ENCODE measurements at regions not wholly inside any gene's neighbourhood (a gene's known extent, or its start where the extent isn't known, plus 50 kb on each side); places are given as distances from the start of the nearest gene placed in this dataset.

DNA sequence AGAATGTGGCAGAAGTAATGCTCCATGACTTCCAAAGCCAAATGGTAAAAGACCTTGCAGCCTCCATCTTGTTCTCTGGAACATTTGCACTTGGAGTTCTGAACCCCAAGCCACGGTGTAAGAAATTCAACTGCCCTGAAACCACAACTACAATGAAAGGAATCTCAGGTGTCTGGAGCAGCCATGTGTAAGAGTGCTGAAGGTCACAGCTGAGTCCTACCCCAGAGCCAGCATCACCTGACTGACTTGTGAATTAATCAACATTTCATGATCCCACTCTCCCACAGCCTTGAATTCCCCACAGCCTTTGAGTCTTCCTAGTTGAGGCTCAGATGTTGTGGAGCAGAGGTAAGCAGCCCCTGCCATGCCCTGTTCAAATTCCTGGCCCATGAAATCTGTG lies 192.8 kb upstream of the CAMK1G start:
- DNase-seq, result no peak

DNA sequence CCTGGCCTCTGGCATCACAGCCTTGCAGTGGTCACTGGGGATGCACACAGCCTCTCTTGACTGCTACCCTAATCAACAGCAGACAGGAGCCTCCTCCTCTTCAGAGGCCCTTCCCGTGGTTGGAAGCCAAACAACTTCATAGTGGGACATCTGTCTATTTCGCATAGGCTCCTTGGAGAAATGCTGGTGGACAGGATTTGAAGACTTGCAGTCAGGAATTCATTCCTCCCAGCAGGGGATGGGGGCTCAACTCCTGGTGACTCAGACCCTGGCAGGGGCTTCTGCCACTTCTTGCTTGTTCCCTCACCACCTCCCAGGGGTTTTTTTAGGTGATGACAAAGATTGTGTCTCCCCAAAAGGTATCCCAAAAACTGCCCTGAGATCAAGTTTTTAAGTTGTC lies 191.7 kb upstream of the CAMK1G start:
- DNase-seq, result no peak

DNA sequence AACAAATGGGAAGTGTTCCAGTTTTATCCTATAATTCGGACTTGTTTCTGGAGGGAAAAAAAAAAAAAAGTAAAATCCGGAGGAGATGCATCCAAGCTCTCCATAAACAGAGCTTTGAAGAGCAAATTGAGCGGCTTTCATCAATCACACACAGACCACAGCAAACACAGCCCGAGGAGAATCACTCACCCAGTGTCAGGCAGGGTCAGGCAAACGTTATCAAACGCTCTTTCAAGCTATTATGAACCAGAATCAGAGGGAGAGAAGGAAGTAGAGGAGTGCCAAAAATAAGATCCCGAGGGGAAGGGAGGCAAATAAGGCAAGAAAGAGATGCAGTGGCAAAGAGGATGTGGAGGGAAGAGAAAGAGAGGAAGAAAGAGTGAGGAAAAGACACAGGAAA lies 188.3 kb upstream of the CAMK1G start:
- DNase-seq, result no peak

DNA sequence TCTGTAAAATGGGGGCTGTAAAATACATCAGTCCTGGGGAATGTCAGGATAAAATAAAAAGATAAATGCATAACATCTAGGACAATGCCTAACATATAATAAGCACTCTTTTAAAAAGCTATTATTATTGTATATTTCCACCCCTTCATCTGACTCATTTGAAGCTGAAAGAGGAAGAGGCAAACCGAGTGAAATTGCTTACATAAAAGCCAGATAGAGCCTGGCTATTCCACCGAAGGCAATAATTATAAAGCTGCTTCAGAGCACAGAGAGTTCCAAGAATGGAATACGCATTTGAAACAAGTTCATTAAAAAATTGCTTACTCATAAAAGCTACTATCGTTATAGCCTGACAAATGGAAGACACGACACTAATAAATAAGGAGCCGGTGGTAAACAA lies 186.1 kb upstream of the CAMK1G start:
- no peak for DNase-seq

DNA sequence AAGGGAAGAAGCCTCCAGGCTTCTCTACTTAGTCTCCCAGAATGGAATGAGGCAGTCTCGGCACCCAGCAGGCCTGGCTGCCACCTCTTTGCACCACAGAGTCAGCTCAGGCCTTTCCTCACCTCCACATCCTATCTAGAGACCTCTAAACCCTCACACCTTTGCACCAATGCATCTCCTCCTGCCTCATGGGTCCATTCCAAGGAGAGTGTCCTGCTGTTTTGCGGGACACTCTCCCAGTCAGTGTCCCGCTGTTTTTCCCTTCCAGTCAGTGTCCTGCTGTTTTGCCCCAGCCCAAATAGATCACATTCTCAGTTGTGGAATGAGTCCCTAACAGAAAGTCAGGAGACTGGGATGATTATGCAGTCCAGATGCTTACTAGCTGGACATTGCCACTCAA lies 185.6 kb upstream of the CAMK1G start:
- DNase-seq, result no peak

DNA sequence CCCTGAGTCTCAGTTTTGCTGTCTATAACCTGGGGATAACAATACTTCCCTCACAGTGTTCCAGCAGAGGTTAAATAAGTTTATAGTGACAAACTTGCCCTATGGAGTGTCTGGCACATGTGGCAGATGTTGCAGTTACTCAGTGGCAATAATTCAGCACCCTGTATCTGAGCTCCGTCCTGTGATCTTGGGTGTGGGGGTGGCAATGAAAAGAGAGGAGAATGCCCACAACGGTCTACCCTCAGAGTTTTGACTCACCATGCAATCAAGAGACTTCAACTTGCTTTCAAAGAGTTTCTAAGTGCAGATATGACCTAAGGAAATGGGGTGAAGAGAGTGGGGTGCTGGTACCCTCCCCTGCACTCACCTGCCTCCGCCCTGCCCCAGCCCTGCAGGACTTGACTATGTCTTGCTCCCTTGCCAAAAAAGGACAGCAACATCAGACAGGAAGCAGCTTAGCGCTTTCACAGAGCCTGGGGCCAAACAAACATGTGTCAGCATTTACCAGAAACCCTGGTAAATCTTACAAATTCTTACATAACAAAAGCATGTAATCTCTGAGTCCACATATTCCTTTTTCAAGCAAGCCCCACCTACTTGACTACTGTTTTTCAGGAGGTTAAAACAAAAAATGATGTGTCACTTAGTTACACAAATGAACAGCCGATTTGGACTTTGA lies 185.1 kb upstream of the CAMK1G start:
- DNase-seq, result no peak

DNA sequence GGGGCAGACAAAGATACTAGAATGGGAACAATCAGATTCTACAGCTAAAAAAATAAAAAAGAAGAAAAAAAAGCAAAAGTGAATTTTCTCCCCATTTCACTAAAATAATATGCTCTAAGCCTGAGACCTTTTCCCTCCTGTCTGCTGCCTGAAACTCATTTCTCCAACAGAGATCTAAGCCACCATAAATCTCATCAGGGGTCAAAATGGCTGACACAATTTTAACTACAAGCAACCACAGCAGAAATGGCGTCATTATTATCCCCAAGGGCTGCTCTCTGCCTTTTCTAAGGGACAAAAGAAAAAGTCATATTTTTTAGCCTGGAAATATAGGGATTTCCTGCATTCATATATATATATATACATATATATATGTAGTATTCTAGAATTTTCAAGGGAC lies 183.7 kb upstream of the CAMK1G start:
- no peak for DNase-seq

DNA sequence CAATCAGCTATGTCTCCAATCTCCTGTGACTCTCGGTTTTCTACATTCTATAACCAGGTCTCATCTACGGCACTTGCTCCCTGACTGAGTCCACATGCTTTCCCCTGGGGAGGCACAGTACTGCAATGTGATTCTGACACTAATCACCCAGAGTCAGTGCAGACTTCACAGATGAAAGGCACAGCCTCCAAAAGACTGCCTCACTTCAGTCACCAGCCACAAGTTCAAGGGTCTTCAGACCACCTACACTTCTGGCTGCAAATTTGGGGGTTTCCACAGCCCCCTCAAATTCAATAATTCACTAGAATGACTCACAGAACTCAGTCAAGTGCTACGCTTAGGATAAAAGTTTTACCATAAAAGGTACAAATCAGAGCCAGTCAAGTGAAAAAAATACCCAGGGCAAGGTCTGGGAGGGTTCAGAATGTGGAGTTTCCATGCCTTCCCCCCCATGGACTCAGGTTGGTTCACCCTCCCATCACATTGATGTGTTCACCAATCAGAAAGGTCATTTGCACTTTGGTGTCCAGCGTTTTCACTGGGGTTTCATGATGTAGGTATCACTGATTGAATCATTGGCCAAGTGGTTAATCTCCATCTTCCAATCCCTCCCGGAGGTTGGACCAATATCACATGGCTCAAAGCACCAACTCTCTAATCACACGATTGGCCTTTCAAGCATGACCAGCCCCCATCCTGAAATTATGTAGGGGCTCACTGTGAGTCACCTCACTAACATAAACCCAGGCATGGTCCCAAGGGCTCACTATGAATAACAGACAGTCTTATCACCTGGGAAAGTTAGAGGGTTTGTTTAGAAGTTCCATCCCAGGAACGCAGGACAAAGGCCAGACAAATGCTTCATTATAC lies 182.9 kb upstream of the CAMK1G start:
- DNase-seq, result no peak

DNA sequence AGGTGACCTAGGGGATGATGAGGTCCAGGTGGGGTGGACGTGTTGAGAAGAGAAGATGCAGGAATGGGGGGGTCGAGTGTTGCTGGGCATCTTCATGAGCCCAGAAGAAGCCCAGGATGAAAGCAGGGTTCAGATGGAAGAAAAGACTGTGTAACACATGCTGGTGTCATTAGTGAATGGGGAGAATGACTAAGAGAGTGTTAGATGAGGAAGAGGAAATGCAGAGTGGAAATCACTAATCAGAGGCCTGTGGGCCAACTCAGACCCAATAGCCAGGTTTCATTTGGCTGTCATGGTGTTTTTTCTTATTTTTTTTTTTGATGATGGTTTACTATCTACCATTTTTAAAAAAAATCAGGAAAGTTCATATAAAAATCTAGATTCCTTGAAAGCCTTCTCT lies 180.8 kb upstream of the CAMK1G start:
- DNase-seq, result no peak

DNA sequence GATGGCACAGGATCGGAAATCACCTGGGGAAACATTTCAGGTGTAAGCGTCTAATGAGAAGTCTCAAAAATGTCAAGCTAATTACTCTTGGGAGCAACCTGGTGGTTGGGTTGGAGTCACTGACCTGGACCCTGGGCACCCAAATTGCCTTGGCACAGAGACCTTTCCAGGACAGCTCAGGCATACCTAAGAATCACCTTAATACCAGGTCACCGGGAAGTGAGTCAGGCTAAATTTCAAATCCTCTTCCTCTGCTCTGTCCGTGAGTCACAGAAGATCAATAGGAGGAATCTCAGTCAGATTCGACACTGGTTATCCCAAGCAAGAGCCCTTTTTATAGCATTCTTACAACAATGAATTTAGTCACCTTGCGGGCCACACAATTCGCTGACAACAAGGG lies 179.6 kb upstream of the CAMK1G start:
- DNase-seq, result no peak

DNA sequence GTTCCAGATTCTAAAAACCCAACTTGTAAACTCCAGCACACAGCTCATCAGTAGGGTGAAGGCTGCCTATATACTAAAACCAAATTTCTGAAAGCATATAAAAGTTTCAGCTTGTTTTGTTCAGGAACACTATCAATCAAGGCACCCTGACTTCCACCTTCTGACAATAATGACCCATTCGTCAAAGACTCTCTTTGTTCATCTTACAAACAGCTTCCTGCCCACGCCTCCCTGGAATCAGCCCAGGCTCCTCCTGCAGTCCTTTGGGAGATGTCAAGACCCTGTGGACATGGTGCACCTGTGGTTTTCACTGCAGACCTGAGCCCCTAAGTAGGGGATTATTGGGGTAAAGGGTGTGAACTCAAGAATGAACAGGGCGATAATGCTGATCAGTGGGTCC lies 178.9 kb upstream of the CAMK1G start:
- no peak for DNase-seq

DNA sequence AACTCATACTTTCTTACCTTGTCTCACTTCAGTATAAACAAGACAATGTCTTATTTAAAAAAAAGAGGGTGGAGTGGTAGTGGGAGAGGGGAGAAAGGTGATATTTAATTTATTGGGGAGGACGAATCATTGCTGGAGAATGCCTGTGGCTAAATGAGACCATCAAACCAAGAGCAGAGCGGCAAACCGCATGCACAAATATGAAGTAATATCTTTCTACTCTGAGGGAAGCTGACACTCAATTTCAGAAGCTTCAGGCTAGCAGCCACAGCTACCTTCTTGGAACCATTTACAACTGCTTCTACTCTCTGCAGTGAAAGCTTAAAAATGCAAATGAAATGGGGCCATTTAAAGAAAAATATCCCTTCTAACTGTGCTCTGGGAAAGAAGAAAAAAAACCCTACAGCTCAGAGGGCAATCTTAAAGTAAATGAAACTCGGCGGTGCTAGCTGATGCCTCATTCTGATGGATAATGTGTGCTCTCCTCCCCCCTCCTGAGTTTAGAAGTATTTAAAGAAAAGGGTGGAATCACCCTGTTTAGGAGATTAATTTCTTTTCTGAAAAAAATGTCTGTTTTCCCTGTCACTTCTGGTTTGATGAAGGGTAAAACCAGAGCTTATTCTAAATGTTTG lies 178.2 kb upstream of the CAMK1G start:
- DNase-seq, result no peak

DNA sequence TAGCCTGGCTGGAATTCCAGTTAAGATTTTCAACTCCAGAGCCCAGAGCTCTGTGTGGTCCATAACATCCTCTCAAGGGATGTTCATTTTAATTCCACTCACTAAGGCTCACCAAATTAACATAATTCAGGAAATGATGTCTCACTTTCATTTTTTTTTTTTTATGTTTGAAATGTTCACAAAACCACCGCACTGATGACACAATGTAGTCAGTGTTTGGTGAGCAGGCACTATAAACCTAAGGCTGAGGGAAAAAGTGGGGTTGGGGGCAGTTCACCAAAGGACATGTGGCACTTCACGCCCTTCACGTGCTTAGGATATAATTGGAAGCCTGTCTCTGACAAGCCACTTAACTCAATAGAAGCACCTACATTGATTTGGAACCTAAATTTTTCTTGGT lies 177.3 kb upstream of the CAMK1G start:
- DNase-seq, result no peak

DNA sequence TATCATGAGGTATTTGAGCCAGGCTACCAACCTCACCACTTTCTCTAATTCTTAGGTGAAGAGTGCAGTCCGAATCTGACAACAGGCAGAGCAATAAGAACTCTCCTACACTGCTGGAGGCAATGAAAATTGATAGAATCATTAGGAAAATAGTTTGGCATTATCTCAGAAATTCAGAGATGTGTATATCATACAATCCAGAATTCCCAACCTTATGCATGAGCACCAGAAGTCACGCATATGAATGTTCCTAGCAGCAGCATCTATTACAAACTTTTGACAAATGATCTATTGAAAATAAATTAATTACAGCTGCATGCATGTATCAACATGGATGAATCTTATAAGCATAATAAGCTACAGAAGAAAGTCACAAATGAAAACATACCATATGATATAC lies 176.9 kb upstream of the CAMK1G start:
- no peak for DNase-seq

DNA sequence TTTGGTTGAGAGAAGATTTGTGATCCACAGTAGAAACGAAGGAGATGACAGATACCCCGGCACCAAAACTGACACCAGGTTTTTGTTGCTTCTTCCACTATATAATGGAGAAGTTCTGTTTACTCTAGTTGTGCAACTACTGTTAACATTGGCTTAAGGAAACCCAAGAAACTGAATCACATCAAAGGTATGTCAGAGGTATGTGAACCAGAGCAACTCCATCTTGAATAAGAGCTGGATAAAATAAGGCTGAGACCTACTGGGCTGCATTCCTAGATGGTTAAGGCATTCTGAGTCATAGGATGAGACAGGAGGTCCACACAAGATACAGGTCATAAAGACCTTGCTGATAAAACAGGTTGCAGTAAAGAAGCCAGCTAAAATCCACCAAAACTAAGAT lies 173.7 kb upstream of the CAMK1G start:
- no peak for DNase-seq

DNA sequence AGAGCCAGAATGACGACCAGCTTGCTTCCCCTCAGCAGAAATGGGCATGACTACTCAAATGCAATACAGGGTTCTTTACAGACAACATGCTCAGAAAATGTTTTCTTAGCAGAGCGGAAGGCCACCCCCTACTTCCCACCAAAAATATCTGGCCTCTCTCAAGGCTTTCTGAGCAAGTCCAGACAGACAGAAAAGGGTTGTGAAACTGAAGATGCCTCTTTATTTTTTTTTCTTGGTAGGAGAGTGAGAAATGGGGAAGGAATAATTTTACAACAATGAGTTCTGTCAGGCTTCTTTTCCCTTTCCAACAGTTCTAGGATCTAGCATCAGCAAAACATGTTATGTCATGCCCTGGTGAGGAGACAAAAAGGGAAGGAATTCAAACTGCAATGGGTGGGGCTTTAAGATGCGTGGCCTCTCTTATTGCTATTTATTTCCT lies 172.0 kb upstream of the CAMK1G start:
- no peak for DNase-seq

DNA sequence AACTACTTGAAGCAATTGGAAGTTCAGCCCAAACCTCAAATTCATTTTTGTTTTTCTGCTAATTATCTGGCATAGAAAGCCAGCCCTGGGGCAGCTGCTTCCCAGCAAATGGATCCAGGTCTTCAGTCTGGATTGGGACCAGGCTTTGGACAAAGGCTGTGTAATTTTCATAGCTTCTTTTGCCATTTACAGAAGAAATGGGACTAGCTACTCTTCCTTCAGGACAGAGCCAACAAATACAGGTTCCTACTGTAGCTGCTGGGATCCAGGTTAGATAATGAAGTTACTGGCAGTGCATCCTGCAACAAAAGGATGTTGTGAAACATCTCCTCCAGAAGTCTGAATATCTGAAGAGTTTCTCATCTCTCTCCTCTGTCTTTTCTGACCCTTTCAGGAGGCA lies 171.5 kb upstream of the CAMK1G start:
- DNase-seq, result no peak

DNA sequence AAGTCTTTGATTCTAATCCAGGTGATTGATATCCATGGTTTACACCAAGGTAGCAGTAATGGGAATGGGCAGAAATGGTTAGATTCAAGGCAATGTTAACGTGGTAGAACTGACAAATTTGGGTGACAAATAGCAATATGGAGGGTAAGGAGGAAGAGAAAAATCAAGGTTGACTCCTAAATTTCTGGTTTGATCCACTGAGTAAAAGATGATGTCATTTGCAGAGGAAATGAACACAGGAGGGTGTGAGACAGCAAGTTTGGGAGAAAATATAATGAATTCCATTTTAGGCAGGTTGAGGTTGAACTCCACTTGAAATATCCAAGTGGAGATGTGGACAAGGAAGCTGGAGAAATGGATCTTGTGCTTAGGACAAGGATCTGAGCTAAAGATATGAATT lies 170.9 kb upstream of the CAMK1G start:
- DNase-seq, result no peak

DNA sequence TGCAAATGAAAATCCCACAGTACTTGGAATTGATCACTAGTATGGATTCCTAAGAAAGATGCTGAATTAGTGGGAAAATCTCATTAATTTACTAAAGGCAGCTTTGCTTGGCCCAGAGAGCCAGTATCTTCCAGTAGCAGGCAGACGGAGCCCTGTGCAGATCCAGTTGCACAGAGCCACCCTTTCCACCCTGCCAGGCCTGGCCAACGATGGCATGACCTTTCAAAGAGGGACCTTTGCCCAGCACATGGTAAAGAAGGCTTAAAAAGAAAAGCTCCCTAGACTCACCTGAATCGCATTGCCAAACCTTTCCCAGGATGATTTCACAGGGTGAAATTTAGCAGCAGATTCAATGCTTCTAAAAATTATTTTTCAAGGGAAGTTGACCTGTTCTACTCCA lies 170.5 kb upstream of the CAMK1G start:
- no peak for DNase-seq

DNA sequence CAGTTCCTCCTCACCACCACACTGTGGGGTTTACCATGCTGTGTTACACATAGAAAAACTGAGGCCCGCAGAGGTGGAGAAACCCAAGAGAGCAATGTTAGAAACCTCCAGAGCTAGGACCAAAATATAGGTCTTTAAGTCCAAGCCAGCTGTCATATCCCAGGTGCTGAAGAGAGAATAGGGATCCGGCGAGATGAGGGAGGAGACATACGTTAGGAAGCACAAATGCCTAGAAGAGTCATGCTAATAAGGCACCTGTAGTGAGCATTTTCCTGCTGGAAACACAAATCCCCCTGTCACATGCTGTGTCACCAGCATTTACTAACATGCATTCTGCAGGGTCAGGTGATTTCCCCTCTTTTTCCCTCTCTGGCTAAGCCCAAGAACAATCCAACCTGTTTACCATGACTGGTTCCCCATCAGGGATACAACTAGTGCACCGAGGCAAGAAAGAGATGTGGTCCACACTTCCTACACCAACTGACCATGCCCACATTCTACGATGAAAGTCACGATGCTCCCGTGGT lies 168.6 kb upstream of the CAMK1G start:
- no peak for DNase-seq

DNA sequence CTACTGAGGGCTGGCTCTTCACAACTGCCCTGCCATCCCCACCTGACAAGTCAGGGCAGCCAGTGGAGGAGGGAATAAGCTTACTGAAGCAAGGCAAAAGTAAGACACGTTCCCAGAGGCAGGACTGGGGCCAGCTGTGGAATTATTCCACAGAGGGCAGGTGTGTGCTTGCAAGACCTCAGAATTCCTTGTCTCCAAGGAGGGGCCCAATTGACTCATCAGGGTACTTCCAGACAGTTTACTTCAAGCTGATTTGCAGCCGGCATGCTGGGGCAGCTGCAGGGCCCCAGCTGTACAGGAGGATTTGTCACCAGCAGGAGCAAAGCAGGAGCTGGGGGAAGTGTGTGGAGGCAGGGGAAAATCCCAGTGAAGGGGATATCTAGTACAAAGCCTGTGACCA lies 167.5 kb upstream of the CAMK1G start:
- DNase-seq, result no peak

DNA sequence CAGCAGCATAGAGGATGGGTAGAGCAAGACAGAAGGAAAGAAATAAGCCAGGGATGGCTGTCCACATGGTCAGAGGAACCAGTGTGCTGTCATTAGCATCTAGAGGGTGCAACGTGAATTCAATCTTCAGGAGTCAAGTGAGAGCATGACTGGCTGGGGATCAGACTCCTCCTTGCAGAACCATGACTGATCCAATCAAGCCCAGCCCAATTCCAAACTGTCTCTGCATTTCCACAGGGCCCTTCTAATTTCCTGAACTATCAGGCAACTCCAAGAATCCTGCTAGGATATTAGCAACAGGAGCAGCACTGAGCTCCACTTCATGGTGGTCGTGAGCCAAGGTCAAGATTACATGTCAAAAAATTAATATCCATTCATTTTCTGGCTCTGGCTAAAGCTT lies 166.8 kb upstream of the CAMK1G start:
- no peak for DNase-seq

DNA sequence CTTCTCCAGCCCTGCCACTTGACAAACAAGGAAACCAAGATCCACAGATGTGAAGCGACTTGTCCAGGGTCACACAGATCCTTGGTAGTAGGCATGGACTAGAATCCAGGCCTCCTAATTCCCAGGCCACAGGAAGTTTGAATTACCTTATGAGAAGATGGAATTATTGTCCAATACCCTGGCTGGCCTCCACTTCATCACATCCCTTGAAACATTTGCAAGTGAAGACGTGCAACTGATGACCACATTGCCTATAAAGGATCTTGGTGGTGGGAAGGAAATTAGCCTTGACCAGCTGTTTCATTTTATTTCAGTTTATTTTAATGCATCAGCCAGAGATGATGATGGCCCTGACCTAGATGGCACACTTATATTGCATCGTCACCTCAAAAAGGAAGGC lies 165.8 kb upstream of the CAMK1G start:
- no peak for DNase-seq

DNA sequence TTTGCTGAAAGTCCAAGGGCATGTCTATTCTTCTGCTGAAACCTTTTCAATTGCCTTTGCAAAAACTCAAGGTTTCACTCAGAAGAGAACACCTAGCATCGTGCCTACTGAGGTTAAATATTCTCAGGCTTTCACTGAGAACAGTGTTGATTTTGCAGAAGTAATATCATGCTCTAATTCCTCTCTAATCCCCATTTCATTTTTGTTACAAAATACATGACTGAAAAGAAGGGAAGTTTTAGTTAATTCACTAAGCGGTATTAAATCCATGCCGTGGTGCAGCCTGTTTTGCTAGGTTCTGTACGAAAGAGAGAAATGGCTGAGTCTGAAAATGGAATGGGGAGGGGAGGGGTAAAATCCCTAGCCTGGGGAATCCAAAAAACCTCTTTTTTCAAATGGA lies 163.2 kb upstream of the CAMK1G start:
- DNase-seq, result no peak
